CD1c-positive myeloid dendritic cell (primary cell): ENCODE measurements at regions not wholly inside any gene's neighbourhood (a gene's known extent, or its start where the extent isn't known, plus 50 kb on each side); places are given as distances from the start of the nearest gene placed in this dataset.
"Not testable (repeated sequence)": the region's sequence is repeated elsewhere in the genome, so short reads cannot be mapped to it uniquely, and the experiment has no call there.

Experiments used
- DNase-seq: peaks from one replicate; pipeline ENCODE4 v3.0.0-alpha.2; 2016; ENCODE audit errors: extremely low spot score

DNA sequence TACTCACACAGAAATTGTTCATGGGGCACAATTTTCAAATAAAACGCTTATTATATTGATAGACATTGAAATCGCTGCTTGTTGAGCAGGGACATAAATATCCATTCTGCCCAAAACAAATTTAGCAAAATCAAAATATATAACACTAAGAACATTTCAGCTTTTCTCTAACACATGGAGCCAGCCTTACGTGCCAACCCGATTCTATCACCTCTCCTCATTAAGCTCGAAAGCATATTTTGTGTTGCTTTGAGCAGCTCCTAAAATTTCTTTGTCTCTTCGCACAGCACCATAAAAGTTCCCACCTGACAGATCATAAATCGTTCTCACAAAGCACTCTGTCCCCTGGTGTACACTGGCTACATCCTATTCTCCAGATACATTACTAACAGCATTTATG lies 1034.4 kb upstream of the KLHL29 start:
- DNase-seq = no peak

DNA sequence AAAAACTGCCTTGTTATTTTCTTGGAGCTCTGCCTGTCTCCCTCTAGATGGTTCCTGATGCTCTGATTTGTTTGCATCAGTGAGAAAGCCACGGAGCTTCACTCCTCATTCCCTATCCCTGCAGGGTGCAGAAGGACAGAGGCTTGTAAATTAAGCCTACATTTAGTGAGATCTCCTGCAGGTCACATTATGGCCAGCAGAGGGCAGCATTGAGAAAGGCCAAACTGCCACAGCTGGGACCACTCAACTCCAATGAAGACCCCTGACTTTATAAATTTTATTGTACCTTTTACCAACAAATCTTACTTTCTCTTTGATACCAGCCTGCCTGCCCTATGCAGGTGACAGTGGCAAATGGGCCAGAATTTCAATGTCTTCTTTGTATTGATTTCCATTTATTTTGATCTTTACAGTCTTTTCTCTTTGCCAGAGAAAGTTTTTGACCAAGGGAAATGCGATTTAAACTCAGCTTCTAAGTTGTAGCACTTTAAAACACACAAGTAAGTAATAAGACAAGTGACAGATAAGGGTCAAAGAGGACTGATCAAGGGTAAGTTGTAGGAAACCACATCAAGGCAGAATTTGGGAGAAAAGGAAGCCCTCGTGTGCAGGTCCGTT lies 1029.1 kb upstream of the KLHL29 start:
- peak; percentile 42 for DNase-seq

DNA sequence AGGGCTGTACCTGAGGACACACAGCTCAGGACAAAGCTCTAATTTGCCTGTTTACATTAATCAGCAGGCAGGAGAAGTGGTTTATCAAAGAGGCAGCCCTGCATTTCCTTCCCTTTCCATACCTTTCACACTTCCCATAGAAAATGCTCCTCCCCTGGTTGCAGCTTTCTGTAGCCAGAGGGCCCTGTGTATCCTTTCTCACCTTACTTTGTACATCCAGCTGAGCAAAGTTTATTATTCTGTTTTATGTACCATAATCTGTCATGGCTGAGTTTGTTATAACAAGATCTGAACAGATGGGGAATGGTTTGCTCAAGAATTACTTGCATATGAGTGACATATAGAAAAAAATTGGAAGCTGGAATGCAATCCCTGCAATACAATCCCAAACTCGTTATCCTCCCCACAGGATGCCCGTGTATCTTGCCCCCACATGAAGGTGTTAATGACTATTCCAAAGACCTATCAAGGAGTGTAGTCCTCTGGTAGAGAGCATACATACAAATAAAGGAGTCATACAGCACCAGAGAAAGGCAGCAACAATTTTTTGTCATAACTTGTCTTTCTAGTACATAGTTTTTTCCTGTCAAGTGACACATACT lies 1025.8 kb upstream of the KLHL29 start:
- no peak for DNase-seq

DNA sequence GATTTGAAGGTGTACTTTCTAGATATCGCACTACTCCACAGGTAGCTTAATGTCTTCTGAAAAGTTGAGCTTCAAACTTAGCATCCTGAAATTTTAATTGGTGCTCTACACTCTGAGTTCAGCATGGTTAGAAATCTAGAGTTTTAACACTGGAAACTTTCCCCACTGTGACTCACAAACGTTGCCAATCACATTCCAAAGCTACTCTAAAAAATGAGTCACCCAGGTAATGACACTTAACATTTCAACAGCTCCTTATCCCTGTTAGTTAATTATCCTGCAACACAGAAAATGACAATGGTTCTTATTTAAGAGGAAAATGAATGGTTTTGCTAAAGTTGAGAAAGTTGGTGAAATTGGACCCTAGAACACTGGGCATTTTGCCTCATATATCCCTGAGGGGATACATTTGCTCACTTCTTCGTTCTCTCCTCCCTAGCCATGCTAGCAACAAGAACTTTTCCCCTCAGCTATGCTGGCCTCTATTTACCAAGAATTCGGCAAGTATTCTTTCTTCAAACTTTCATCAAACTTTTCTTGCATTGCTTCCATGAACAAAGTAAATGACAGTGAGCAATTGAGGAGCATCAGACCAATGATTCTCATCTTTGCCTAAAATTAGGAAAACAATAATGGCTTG lies 1024.1 kb upstream of the KLHL29 start:
- DNase-seq = no peak

DNA sequence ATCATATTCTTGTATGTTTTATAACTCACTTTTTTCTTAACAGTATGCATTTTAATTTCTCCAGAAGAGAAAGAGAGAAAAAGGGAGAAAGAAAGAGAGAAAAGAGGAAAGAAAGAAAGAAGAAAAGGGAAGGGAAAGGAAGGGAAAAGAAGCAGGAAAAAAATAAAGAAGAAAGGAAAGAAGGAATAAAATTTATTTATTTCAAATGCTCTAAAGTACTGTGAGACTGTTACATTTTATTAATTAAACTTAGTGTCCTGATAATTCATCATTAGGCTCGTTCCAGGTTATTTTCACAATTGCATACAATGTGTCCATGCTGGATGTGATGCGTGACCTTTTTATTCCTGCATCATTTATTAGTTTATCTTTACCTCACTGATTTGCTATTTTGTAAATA lies 1023.4 kb upstream of the KLHL29 start:
- DNase-seq = no peak

DNA sequence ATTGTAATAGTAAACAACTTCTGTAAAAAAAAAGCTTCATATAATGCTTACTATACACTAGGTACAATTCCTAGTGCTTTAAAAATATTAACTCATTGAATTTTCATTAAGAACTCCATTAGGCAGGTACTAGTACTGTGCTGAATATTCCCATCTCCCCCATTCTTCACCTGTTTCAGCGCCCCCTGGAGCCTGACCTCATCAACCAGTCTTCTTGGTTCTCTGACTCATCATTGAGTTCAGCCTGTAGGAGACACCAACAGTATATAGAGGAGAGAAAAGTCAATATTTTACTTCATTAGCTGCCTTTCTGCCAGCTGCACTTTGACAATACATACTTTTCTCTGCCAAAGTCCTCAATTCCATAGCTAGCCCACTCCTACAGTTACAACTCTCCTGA lies 1009.9 kb upstream of the KLHL29 start:
- no peak for DNase-seq

DNA sequence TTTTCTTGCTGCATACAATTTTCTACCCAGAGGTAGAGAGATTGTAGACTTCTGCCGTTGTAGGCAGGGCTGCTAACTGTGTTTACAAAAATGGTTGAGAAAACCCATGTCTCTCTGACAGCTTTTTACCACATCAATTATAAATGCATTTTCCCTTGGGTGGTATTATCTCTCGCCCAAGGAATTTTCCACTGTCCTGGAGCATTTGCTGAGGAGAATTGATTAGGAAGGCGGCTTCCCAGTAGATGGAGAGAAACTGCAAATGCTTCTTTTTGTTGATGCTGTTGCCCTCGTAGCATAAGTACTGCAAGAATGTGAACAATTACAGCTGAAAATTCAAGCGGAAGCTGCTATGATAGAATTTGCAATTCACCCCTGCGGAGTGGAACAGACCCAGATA lies 1007.7 kb upstream of the KLHL29 start:
- DNase-seq = no peak

DNA sequence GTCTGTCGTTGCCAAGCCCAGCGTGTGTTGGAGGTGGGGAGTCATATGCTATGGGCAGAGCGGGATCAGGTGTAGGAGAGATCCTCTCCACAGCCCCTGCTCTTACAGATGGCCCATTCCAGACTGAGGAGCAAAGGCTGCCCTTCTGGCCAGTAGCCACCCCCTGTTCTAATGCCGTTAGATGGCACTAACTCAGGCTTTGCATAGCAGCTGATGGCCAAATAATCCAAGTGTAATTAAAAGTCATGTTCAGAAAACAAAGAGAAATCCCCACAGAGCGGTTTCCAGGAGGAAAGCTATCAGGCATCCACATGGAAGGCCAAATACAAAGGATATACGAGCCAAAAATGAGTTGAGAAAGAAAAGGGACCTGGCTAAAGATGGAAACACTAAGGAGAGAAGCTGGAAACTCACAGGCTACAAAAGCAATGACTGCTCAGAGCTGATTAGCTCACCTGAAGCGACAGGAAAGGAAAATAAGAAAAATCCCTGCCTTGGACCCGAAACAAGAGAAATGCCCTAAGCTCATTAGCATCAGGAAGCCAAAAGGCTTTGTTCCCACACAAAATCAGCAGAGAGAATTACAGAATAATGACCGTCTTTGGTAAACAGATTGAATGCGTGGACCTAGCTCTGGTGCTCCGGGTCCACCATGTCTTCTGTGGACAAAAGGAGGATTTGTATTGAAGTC lies 1002.4 kb upstream of the KLHL29 start:
- DNase-seq = no peak

DNA sequence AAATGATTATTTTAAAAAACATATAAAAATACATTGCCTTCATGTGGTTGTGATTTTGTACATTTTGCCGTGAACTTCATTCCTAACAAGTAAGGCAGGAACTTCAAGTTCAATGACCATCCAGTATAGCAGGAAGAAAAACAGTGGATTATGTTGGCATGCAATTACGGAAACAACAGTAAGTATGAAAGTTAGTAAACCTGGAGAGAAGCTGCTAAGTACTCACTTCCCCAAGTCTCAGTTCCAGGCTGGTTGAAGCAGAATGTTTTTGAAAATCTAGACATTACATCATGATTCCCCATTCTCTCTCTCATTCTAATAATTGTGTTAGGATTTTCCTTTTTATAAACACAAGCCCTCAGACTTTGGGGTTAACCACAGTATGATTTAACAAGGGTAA lies 987.1 kb upstream of the KLHL29 start:
- no peak for DNase-seq

DNA sequence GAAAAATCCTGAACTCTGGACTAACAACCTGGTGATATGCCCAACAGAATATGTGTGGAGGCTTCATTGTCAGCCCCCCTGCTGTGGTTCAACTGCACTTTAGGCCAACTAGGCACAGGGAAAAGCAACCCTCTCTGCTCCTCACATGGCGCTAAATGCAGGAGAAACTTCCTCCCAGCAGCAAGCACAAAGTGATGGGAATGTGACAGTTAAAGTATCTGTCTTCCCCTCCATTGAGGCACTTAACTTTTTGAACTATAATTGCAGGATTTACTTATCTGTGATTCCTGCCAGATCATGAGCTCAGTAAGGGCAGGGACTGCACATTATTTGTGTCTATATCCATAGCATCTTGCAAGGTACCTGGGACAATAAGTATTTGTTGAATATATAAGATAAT lies 981.2 kb upstream of the KLHL29 start:
- DNase-seq = no peak

DNA sequence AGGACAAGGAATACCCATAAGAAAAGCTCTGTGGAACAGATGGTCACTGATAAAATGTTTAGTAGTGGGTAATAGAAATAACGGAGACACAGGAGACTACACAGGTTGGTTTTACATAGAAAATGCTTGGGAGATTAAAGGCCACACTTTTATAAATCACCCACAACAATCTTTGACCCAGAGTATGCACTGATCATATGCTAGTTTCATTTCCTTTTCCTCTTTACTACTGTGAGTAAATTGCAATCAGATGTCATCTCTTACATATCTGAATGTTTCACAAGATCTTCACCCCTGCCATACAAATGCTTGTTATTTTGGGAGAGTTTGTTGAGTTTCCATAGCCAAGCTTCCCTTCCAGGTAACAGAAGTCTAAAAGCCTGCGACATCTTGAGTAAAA lies 978.4 kb upstream of the KLHL29 start:
- DNase-seq = no peak

DNA sequence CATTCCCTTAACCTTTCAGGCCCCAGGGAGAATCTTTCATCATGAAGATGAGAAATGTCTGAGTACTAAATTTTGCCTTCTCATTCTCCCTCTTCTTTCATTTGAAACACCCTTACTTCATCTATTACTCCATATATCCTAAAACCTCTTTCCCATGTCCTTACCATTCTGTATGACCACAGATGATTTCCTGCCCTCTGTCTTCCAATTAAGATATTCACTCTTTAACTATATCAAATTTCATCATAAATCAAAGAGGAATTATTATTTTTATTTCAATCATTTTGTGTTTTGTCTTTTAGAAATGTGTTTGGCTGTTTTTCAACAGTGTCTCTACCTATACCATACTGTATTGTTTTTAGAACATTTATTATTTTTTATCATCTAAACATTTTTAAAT lies 964.9 kb upstream of the KLHL29 start:
- DNase-seq = no peak

DNA sequence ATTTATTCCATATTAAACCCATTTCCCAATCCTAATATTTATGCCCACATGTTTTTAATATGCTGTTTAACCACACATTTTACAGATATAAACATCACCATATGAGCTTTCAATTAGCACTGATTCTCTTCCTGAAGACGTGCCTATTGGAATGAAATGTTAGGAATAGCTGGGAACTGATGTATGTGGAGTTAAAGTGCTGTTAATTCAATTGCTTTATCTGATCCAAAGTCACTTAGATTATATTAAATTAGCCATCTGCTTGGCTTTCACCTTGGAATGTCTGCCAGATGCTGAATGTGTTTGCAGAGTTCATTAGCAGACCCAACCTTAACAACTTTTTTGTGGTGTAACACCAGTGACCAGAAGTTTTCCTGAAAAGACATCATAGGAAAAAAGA lies 942.9 kb upstream of the KLHL29 start:
- no peak for DNase-seq

DNA sequence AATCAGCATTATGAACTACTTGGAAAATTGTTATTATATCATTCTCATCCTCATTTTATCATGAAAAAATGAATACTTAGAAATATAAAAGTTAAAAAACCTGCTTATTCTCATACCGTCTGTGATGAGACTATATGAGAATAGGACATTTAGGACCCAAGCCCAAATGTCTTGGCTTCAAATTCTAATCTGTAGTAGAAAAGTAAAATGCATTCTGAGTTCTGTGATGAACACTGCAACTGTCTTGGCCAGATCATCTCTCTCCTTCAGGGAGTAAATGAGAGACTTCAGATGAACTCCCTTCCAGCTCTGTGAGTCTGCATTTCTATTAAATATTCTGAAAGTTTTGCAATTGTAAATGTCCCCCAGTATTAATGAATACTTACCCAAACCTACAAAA lies 940.7 kb upstream of the KLHL29 start:
- DNase-seq = no peak

DNA sequence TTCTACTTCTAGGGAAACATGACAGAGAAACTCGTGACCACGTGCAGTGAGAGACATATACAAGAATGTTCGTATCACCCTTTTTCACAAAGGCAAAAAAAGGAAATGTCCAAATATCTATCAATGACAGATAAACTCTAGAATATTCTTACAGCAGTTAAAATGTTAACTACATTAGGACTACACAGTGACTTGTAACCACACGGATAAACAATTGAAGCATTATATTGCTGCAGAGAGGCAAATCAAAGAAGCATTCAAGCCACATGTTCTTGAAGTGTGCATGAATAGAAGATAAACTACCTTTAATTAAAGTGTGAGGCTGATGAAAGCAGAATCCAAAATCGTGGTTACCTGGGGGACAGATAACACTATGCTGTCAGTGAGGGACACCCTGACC lies 935.3 kb upstream of the KLHL29 start:
- no peak for DNase-seq

DNA sequence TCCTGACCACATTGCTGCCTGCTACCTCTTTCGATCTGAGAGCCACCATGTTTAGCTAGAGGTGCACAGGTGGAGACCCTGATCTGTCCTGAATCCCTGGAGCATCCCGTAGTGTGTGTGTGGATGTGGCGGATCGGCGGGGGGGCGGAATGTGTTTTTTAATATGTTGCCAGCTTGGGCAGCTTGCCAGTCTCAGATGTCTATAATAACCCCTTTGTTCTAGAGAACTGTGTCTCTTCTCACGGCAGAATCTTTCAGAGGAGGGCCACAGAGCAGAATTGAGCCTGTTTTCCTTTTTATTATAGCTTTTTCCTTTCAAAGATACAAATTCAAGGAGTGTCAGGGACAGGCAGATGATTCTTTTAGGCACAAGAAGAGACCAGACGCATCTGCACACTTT lies 934.1 kb upstream of the KLHL29 start:
- no peak for DNase-seq

DNA sequence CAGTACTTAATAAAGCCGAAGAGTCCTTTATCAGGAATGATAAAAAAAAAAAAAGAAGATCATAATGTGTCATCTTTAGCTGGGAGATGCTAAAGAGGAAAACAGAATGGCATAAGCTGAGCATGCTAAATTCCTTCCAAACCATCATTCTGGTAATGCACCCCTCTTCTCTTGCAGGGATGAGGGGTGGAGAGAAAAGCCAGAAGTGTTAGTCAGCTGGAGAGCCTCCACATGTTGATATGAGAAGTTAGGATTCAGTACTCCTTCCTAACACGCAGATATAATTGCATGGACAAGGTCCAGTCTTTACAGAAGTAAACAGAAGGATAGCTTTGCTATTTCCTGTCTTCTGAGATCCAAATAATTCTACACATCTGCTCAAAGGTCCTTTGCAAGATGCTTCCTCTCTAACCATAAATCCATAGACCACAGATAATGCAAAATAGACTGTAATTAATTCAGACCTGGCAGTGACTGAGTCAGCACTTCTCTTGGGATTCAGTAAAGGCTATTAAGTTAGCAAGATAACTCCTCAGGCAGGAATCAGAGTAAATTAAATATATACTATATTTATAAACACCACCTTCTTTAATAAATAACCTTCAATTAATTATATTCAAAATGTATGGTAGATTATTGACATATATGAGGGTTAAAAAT lies 930.0 kb upstream of the KLHL29 start:
- no peak for DNase-seq

DNA sequence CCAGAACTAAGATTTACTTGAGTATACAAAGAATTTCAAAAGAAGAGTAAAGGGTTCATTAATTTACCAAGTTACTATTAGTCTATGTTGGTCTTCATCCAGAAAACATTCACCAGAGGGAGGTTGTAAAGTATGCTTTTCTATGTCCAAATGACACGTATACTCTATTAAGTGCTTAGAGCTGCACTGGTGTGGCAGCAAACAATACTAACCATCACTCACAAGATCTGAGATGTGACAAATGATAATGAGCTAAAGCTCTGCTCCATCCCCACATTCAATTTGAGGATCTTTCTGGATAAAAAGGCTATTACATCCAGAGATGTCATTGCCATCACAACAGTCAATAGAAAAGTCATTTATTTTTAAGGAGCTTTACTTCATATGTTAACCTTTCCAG lies 926.5 kb upstream of the KLHL29 start:
- DNase-seq = no peak

DNA sequence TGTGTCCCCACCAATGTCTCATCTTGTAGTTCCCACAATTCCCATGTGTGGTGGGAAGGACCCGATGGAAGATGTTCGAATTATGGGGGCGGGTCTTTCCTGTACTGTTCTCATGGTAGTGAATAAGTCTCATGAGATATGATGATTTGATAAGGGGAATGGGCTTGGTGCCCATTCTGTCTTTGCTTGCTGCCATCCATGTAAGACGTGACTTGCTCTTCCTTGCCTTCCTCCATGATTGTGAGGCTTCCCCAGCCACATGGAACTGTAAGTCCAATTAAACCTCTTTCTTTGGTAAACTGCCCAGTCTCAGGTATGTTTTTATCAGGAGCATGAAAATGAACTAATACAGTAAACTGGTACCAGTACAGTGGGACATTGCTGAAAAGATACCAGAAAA lies 909.9 kb upstream of the KLHL29 start:
- DNase-seq = not testable (repeated sequence)

DNA sequence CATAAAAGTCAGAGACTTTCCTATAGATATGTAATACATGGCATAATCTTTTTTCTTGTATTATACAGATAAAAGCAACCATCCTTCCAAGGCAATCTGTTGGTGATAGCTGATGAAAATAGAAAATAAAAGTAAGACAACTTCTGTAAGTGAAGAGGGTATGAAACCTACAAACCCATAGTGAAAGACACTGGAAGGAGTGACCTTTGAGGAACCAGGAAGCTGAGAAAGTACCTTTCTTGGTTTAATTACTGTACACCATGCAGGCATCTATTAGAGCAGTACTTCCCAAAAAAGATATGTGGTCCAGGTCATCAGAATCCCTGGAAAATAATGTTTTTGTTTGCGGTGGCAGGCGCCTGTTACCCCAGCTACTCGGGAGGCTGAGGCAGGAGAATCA lies 906.6 kb upstream of the KLHL29 start:
- DNase-seq = no peak

DNA sequence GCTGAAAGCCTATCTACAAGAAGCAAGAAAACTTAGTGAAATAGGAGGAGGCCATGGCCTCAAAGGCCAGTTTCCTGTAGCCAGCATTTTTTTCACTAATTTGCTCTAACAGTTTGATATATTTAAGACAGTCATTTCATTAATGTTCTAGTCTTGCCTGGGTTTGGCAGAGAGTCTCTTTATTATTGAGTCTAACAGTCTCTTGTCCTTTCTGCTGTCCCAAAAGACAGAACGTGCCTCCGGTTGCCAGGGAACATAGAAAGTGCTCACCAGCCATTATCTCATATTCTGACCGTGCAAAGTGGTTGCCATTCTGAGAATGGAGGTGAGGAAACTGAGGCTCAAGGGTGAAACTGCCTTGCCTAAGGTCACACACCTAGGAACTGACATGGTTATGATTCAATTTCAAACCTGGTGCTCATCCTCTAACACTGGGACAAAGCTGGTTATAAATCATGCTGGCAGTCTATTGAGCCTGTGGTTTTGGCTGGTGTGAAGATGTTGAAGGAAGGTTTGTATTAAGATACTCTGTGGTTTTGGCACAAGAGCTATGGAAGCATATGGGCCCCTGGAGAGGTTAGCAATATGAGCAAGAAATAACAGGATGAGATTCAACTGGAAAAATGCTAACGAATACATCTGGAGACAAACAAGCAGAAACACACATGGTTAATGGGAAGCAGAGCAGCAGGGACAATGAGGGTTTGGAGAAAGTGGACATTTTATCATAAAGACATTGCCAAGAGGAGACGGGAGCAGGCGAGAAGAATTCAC lies 903.3 kb upstream of the KLHL29 start:
- no peak for DNase-seq

DNA sequence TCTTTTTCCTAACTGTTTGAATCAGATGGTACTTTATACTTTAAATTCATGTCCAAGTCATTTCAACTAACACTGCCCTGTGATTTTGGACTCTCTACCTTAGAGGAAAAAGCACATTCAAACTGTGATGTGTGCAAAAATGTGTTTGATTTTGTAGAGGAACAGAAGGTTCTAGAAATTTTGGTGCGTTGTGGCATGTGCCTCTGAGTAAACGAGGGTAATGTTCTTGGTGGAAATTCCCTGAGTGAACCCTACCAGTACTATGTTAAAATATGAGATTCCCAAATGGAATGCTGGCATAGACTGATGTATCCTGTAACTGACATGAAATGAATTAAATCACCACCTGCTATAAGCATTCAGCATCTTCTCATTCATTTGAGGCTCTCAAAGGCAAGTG lies 901.9 kb upstream of the KLHL29 start:
- no peak for DNase-seq
